Glutamatergic neuron (in vitro differentiated cells): ENCODE measurements at regions not wholly inside any gene's neighbourhood (a gene's known extent, or its start where the extent isn't known, plus 50 kb on each side); places are given as distances from the start of the nearest gene placed in this dataset.

ENCODE experiments used
- DNase-seq: peaks from one replicate; pipeline ENCODE4 v3.0.0; 2022
- H3K27ac Mint-ChIP-seq: one replicate; pipeline ENCODE4 v1.8.0; 2020; ENCODE audit warnings: mild to moderate bottlenecking, mixed read lengths, inconsistent platforms; ENCODE audit not compliant: unreplicated experiment
- H3K27me3 Mint-ChIP-seq: one replicate; pipeline ENCODE4 v1.8.0; 2020; ENCODE audit warnings: mild to moderate bottlenecking, moderate library complexity, mixed read lengths, inconsistent platforms; ENCODE audit not compliant: unreplicated experiment
- H3K36me3 Mint-ChIP-seq: one replicate; pipeline ENCODE4 v1.8.0; 2020; ENCODE audit warnings: mild to moderate bottlenecking, mixed read lengths, inconsistent platforms; ENCODE audit not compliant: unreplicated experiment
- H3K4me1 Mint-ChIP-seq: one replicate; pipeline ENCODE4 v1.8.0; 2020; ENCODE audit warnings: mild to moderate bottlenecking, low read depth, mixed read lengths, inconsistent platforms; ENCODE audit not compliant: unreplicated experiment
- H3K4me3 Mint-ChIP-seq: one replicate; pipeline ENCODE4 v1.8.0; 2020; ENCODE audit warnings: mild to moderate bottlenecking, mixed read lengths, inconsistent platforms; ENCODE audit not compliant: unreplicated experiment
- H3K9me3 Mint-ChIP-seq: one replicate; pipeline ENCODE4 v1.8.0; 2020; ENCODE audit warnings: mild to moderate bottlenecking, moderate library complexity, mixed read lengths, inconsistent platforms; ENCODE audit not compliant: unreplicated experiment
- CTCF ChIP-seq: fragments of 200-600 bp; sonication (generic); IDR thresholded peaks from one replicate; pipeline ENCODE4 v1.5.0; 2021; ENCODE audit not compliant: partially characterized antibody, unreplicated experiment

GRCh38 chr1:11406845-11407244 lies 72.1 kb upstream of the DISP3 start:
- Mint-ChIP-seq H3K36me3 (peaks cover 15% of the 10 kb centered on the region), H3K27me3 (no peaks in the 10 kb centered on the region), H3K4me1 (no peaks in the 10 kb centered on the region)

GRCh38 chr1:11407301-11407994 lies 71.5 kb upstream of the DISP3 start:
- no peak for TF ChIP-seq CTCF
- H3K36me3 Mint-ChIP-seq: peaks cover 15% of the 10 kb centered on the region

More at GRCh38 chr1:11406845-11407244, 72.1 kb upstream of the DISP3 start:
- no peak for DNase-seq
- Mint-ChIP-seq H3K4me3 (no peak overlapping the region), H3K27ac (no peak overlapping the region), H3K9me3 (peaks cover 3% of the 10 kb centered on the region)
- no peak for TF ChIP-seq CTCF

GRCh38 chr1:11412141-11412540 lies 66.8 kb upstream of the DISP3 start:
- Mint-ChIP-seq H3K9me3 (peaks cover 10% of the 10 kb centered on the region), H3K36me3 (peaks cover 15% of the 10 kb centered on the region), H3K27ac (no peak overlapping the region), H3K27me3 (peaks cover 6% of the 10 kb centered on the region), H3K4me1 (peaks cover 35% of the 10 kb centered on the region), H3K4me3 (no peak overlapping the region)
- no peak for TF ChIP-seq CTCF
- no peak for DNase-seq

More at GRCh38 chr1:11407301-11407994, 71.5 kb upstream of the DISP3 start:
- peaks cover 4% of the 10 kb centered on the region for H3K9me3 Mint-ChIP-seq
- peaks cover 1% of the 10 kb centered on the region for H3K4me1 Mint-ChIP-seq
- no peak for DNase-seq
- no peak overlapping the region for H3K27ac Mint-ChIP-seq
- no peaks in the 10 kb centered on the region for H3K27me3 Mint-ChIP-seq
- H3K4me3 Mint-ChIP-seq: no peak overlapping the region

- Mint-ChIP-seq H3K36me3 (peaks cover 8% of the 10 kb centered on the region), H3K4me3 (peak overlapping the region; percentile 59), H3K4me1 (peaks cover 46% of the 10 kb centered on the region), H3K27me3 (peaks cover 9% of the 10 kb centered on the region), H3K27ac (peak overlapping the region; percentile 98), H3K9me3 (peaks cover 16% of the 10 kb centered on the region)
- peak; percentile 82 for DNase-seq
- no peak for TF ChIP-seq CTCF
These were observed 65.0 kb upstream of the DISP3 start for GRCh38 chr1:11413986-11414391.

GRCh38 chr1:11414926-11415538 lies 63.9 kb upstream of the DISP3 start:
- peaks cover 46% of the 10 kb centered on the region for H3K4me1 Mint-ChIP-seq
- H3K27ac Mint-ChIP-seq: peak overlapping the region; percentile 38
- H3K36me3 Mint-ChIP-seq: peaks cover 8% of the 10 kb centered on the region
- no peak for TF ChIP-seq CTCF
- no peak for DNase-seq
- no peak overlapping the region for H3K4me3 Mint-ChIP-seq
- peaks cover 9% of the 10 kb centered on the region for H3K27me3 Mint-ChIP-seq
- peaks cover 15% of the 10 kb centered on the region for H3K9me3 Mint-ChIP-seq
